ENCODE measurements at regions not wholly inside any gene's neighbourhood (a gene's known extent, or its start where the extent isn't known, plus 50 kb on each side); places are given as distances from the start of the nearest gene placed in this dataset.
A peak's percentile ranks its signal among the peaks of the same experiment; 100 is the strongest.

- Histone ChIP-seq H3K4me1 (ENCODE audit: control insufficient read depth, insufficient read depth, low read length) (no peaks in the 10 kb centered on the region), H3K4me3 (ENCODE audit: low read length) (no peak overlapping the region), H3K36me3 (ENCODE audit: control insufficient read depth, insufficient read depth, low read length) (no peaks in the 10 kb centered on the region), H3K27ac (ENCODE audit: low read depth, low read length) (peak overlapping the region; percentile 9), H3K27me3 (ENCODE audit: control insufficient read depth, insufficient read depth, low read length, poor library complexity, severe bottlenecking) (peaks cover 7% of the 10 kb centered on the region), H3K9me3 (ENCODE audit: control insufficient read depth, low read length) (no peaks in the 10 kb centered on the region), H3K9ac (ENCODE audit: extremely low read depth, low read length, poor library complexity, severe bottlenecking) (no peak overlapping the region)
- TF ChIP-seq, protein P1, sequence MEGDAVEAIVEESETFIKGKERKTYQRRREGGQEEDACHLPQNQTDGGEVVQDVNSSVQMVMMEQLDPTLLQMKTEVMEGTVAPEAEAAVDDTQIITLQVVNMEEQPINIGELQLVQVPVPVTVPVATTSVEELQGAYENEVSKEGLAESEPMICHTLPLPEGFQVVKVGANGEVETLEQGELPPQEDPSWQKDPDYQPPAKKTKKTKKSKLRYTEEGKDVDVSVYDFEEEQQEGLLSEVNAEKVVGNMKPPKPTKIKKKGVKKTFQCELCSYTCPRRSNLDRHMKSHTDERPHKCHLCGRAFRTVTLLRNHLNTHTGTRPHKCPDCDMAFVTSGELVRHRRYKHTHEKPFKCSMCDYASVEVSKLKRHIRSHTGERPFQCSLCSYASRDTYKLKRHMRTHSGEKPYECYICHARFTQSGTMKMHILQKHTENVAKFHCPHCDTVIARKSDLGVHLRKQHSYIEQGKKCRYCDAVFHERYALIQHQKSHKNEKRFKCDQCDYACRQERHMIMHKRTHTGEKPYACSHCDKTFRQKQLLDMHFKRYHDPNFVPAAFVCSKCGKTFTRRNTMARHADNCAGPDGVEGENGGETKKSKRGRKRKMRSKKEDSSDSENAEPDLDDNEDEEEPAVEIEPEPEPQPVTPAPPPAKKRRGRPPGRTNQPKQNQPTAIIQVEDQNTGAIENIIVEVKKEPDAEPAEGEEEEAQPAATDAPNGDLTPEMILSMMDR (conservative IDR thresholded peaks at IDR 0.05) = no peak
- H3K36me3 Mint-ChIP-seq (ENCODE audit: low read depth) = no peaks in the 10 kb centered on the region
- peaks cover 3% of the 10 kb centered on the region for H3K4me1 Mint-ChIP-seq
- peaks cover 2% of the 10 kb centered on the region for H3K27me3 Mint-ChIP-seq (ENCODE audit: insufficient read depth)
- no peaks in the 10 kb centered on the region for H3K9me3 Mint-ChIP-seq
- H3K4me3 Mint-ChIP-seq = no peak overlapping the region
- WGBS, 2 experiments (ENCODE audit: insufficient coverage in 1 of 2, insufficient read length in 1 of 2) = 88 to 100% methylated on average over 2 to 10 of the region's 11 CpGs
- no peak overlapping the region for H3K27ac Mint-ChIP-seq
- DNase-seq = no peak
Observed at GRCh38 chr5:6868575-6869215, 155.5 kb downstream of the TENT4A start.

GRCh38 chr5:6869677-6870076 is 156.4 kb downstream of the TENT4A start:
- Histone ChIP-seq H3K4me1 (ENCODE audit: control insufficient read depth, insufficient read depth, low read length) (no peaks in the 10 kb centered on the region), H3K27me3 (ENCODE audit: control insufficient read depth, insufficient read depth, low read length, poor library complexity, severe bottlenecking) (peaks cover 7% of the 10 kb centered on the region), H3K27ac (ENCODE audit: low read depth, low read length) (no peak overlapping the region), H3K4me3 (ENCODE audit: low read length) (no peak overlapping the region), H3K9ac (ENCODE audit: extremely low read depth, low read length, poor library complexity, severe bottlenecking) (no peak overlapping the region), H3K9me3 (ENCODE audit: control insufficient read depth, low read length) (no peaks in the 10 kb centered on the region), H3K36me3 (ENCODE audit: control insufficient read depth, insufficient read depth, low read length) (no peaks in the 10 kb centered on the region)
- Mint-ChIP-seq H3K9me3 (no peaks in the 10 kb centered on the region), H3K27me3 (ENCODE audit: insufficient read depth) (peaks cover 2% of the 10 kb centered on the region), H3K4me1 (no peaks in the 10 kb centered on the region), H3K4me3 (no peak overlapping the region), H3K27ac (no peak overlapping the region), H3K36me3 (ENCODE audit: low read depth) (no peaks in the 10 kb centered on the region)
- 87 to 91% methylated on average over 3 to 7 of the region's 7 CpGs for WGBS, 2 experiments (ENCODE audit: insufficient coverage in 1 of 2, insufficient read length in 1 of 2)
- TF ChIP-seq, protein P1 (conservative IDR thresholded peaks at IDR 0.05) = no peak
- no peak for DNase-seq

GRCh38 chr5:6872441-6873160 is 159.4 kb downstream of the TENT4A start:
- no peak overlapping the region for H3K4me3 ChIP-seq (ENCODE audit: low read length)
- peaks cover 2% of the 10 kb centered on the region for H3K27me3 Mint-ChIP-seq (ENCODE audit: insufficient read depth)
- H3K9me3 ChIP-seq (ENCODE audit: control insufficient read depth, low read length) = no peaks in the 10 kb centered on the region
- H3K9me3 Mint-ChIP-seq = no peaks in the 10 kb centered on the region
- no peak overlapping the region for H3K27ac ChIP-seq (ENCODE audit: low read depth, low read length)
- DNase-seq = no peak
- H3K36me3 Mint-ChIP-seq (ENCODE audit: low read depth) = no peaks in the 10 kb centered on the region
- H3K27me3 ChIP-seq (ENCODE audit: control insufficient read depth, insufficient read depth, low read length, poor library complexity, severe bottlenecking) = peaks cover 17% of the 10 kb centered on the region
- H3K4me1 Mint-ChIP-seq = no peaks in the 10 kb centered on the region
- no peak overlapping the region for H3K4me3 Mint-ChIP-seq
- no peak overlapping the region for H3K9ac ChIP-seq (ENCODE audit: extremely low read depth, low read length, poor library complexity, severe bottlenecking)
- TF ChIP-seq, protein P1 (conservative IDR thresholded peaks at IDR 0.05) = no peak
- no peak overlapping the region for H3K27ac Mint-ChIP-seq
- WGBS, 2 experiments (ENCODE audit: insufficient coverage in 1 of 2, insufficient read length in 1 of 2) = 79 to 90% methylated on average over 4 to 12 of the region's 12 CpGs
- H3K36me3 ChIP-seq (ENCODE audit: control insufficient read depth, insufficient read depth, low read length) = no peaks in the 10 kb centered on the region
- no peaks in the 10 kb centered on the region for H3K4me1 ChIP-seq (ENCODE audit: control insufficient read depth, insufficient read depth, low read length)

Data from endodermal cell (in vitro differentiated cells).